ENCODE measurements at regions not wholly inside any gene's neighbourhood (a gene's known extent, or its start where the extent isn't known, plus 50 kb on each side); places are given as distances from the start of the nearest gene placed in this dataset.

DNA sequence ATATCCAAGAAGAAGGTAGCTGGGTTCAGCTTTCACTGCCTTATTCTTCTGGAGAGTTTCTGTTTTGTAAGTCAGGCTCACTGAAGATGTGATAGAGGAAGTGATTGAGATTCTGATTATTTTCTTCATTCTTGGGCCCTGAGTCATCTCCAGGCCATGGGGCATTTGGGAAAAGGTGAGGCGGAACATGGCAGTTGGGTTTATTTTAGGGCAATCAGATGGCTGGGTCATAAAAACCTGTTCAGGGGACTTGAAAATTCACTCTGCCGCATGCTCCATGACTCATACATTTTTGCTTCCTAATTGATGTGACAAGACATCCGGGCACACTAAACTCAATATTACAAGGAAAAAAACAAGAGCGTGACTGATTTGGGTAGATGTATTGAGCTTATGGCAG is 265.7 kb upstream of the KLF4 start:
- no peak overlapping the region for H3K27ac Mint-ChIP-seq
- CTCF ChIA-PET = no interaction called here

DNA sequence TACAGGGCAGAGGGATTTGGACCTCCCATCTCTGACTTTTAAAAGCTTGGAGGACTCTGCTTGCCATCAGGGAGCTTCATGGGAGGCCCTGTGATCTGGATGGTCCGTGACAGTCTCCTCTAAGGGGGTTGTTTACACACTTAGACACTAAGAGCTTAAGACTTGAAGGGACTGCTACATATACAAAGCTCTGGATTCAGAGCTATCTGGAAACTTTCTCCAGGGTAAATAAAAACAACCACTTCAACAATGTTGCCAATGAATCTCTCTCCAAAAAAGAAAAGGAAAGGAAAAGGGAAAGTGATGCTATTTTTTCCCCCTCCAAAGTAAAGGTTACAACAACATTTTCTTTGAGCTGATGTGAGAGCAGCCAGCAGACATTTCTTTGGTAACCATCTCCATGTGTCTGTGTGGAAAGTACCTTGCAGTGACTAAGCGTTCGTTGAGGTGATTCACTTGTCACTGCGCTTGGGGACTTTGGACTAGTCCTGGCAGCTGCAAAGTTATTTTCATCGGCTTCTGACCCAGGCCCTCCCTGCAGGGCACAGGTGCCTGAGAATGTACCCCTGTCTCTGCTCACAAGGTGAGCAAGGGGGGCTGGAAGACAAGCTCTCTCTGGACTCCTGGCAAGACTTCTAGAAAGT is 262.1 kb upstream of the KLF4 start:
- ATAC-seq (ENCODE audit: low read depth) (no peak), DNase-seq (no peak)
- H3K36me3 ChIP-seq (replicated peaks in 1 of 2; ENCODE audit: control extremely low read depth in 1 of 2, control insufficient read depth in 1 of 2, extremely low read depth in 1 of 2, insufficient read depth in 2 of 2, low read length in 1 of 2) = no peaks in the 10 kb centered on the region
- no peak overlapping the region for H3K9ac ChIP-seq (ENCODE audit: low read length)
- no peaks in the 10 kb centered on the region for H3K4me1 ChIP-seq (ENCODE audit: control insufficient read depth in 2 of 2, insufficient read depth in 2 of 2, low read length in 2 of 2)
- H3K27me3 ChIP-seq (replicated peaks in 1 of 4; ENCODE audit: control extremely low read depth in 1 of 4, control insufficient read depth in 3 of 4, insufficient read depth in 4 of 4, low read length in 3 of 4) = no peaks in the 10 kb centered on the region
- H3K79me2 ChIP-seq (ENCODE audit: control insufficient read depth, insufficient read depth, low read length) = no peaks in the 10 kb centered on the region
- H4K20me1 ChIP-seq (ENCODE audit: control insufficient read depth, insufficient read depth, low read length, poor library complexity, severe bottlenecking) = no peaks in the 10 kb centered on the region
- H3K27me3 Mint-ChIP-seq = no peaks in the 10 kb centered on the region
- no peaks in the 10 kb centered on the region for H3K9me3 Mint-ChIP-seq (ENCODE audit: insufficient read depth)
- no peaks in the 10 kb centered on the region for H3K9me3 ChIP-seq (ENCODE audit: control extremely low read depth in 1 of 3, control insufficient read depth in 2 of 3, insufficient read depth in 1 of 3, low read length in 2 of 3)
- no peak overlapping the region for H3K4me3 Mint-ChIP-seq
- ChIA-PET POLR2A (no interaction called here), CTCF (no interaction called here)
- H3K4me1 Mint-ChIP-seq = no peaks in the 10 kb centered on the region
- H3K27ac ChIP-seq (ENCODE audit: low read length in 2 of 2) = no peak overlapping the region
- intact Hi-C loops (cut with micrococcal nuclease) = no loop called here
- H3K27ac Mint-ChIP-seq = no peak overlapping the region
- WGBS (ENCODE audit: insufficient coverage) = 64% methylated on average over 4 of the region's 5 CpGs
- no peak overlapping the region for H3K4me3 ChIP-seq (ENCODE audit: control extremely low read depth in 1 of 5, extremely low read depth in 1 of 5, insufficient read depth in 1 of 5, low read depth in 2 of 5, low read length in 4 of 5)
- H2AFZ ChIP-seq (ENCODE audit: insufficient read depth, low read depth, low read length, poor library complexity, severe bottlenecking) = no peak overlapping the region
- TF ChIP-seq, protein P1, sequence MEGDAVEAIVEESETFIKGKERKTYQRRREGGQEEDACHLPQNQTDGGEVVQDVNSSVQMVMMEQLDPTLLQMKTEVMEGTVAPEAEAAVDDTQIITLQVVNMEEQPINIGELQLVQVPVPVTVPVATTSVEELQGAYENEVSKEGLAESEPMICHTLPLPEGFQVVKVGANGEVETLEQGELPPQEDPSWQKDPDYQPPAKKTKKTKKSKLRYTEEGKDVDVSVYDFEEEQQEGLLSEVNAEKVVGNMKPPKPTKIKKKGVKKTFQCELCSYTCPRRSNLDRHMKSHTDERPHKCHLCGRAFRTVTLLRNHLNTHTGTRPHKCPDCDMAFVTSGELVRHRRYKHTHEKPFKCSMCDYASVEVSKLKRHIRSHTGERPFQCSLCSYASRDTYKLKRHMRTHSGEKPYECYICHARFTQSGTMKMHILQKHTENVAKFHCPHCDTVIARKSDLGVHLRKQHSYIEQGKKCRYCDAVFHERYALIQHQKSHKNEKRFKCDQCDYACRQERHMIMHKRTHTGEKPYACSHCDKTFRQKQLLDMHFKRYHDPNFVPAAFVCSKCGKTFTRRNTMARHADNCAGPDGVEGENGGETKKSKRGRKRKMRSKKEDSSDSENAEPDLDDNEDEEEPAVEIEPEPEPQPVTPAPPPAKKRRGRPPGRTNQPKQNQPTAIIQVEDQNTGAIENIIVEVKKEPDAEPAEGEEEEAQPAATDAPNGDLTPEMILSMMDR (IDR thresholded peaks at IDR 0.05) = no peak
- no peak for TF ChIP-seq EZH2 (IDR thresholded peaks at IDR 0.05; ENCODE audit: borderline replicate concordance, insufficient read depth, low read depth, low read length, poor library complexity, severe bottlenecking)
- H3K4me2 ChIP-seq (replicated peaks; ENCODE audit: low read depth, low read length, poor library complexity, severe bottlenecking) = no peak overlapping the region

More for the DNA sequence above, 265.7 kb upstream of the KLF4 start:
- no peaks in the 10 kb centered on the region for H4K20me1 ChIP-seq (ENCODE audit: control insufficient read depth, insufficient read depth, low read length, poor library complexity, severe bottlenecking)
- no peaks in the 10 kb centered on the region for H3K4me1 Mint-ChIP-seq
- 0% methylated on average over 1 of the region's 4 CpGs for WGBS (ENCODE audit: insufficient coverage)
- intact Hi-C loops (cut with micrococcal nuclease) = no loop called here
- H2AFZ ChIP-seq (ENCODE audit: insufficient read depth, low read depth, low read length, poor library complexity, severe bottlenecking) = no peak overlapping the region
- no peak overlapping the region for H3K4me3 Mint-ChIP-seq
- DNase-seq = no peak
- no peaks in the 10 kb centered on the region for H3K27me3 Mint-ChIP-seq
- no peaks in the 10 kb centered on the region for H3K79me2 ChIP-seq (ENCODE audit: control insufficient read depth, insufficient read depth, low read length)
- H3K4me3 ChIP-seq (ENCODE audit: control extremely low read depth in 1 of 5, extremely low read depth in 1 of 5, insufficient read depth in 1 of 5, low read depth in 2 of 5, low read length in 4 of 5) = no peak overlapping the region
- H3K4me1 ChIP-seq (ENCODE audit: control insufficient read depth in 2 of 2, insufficient read depth in 2 of 2, low read length in 2 of 2) = no peaks in the 10 kb centered on the region
- no peaks in the 10 kb centered on the region for H3K27me3 ChIP-seq (replicated peaks in 1 of 4; ENCODE audit: control extremely low read depth in 1 of 4, control insufficient read depth in 3 of 4, insufficient read depth in 4 of 4, low read length in 3 of 4)
- no peak for TF ChIP-seq EZH2 (IDR thresholded peaks at IDR 0.05; ENCODE audit: borderline replicate concordance, insufficient read depth, low read depth, low read length, poor library complexity, severe bottlenecking)
- TF ChIP-seq, protein P1 (IDR thresholded peaks at IDR 0.05) = no peak
- H3K4me2 ChIP-seq (replicated peaks; ENCODE audit: low read depth, low read length, poor library complexity, severe bottlenecking) = no peak overlapping the region
- H3K9me3 ChIP-seq (ENCODE audit: control extremely low read depth in 1 of 3, control insufficient read depth in 2 of 3, insufficient read depth in 1 of 3, low read length in 2 of 3) = no peaks in the 10 kb centered on the region
- H3K36me3 ChIP-seq (replicated peaks in 1 of 2; ENCODE audit: control extremely low read depth in 1 of 2, control insufficient read depth in 1 of 2, extremely low read depth in 1 of 2, insufficient read depth in 2 of 2, low read length in 1 of 2) = no peaks in the 10 kb centered on the region
- no peak overlapping the region for H3K9ac ChIP-seq (ENCODE audit: low read length)
- POLR2A ChIA-PET = no interaction called here
- ATAC-seq (ENCODE audit: low read depth) = no peak
- H3K9me3 Mint-ChIP-seq (ENCODE audit: insufficient read depth) = no peaks in the 10 kb centered on the region
- no peak overlapping the region for H3K27ac ChIP-seq (ENCODE audit: low read length in 2 of 2)

All from B cell (primary cell).